ENCODE measurements at regions not wholly inside any gene's neighbourhood (a gene's known extent, or its start where the extent isn't known, plus 50 kb on each side); places are given as distances from the start of the nearest gene placed in this dataset.

- no peak for TF ChIP-seq ZNF8 (CRISPR knock-in tag; IDR thresholded peaks at IDR 0.05)
- TF ChIP-seq, protein P1, sequence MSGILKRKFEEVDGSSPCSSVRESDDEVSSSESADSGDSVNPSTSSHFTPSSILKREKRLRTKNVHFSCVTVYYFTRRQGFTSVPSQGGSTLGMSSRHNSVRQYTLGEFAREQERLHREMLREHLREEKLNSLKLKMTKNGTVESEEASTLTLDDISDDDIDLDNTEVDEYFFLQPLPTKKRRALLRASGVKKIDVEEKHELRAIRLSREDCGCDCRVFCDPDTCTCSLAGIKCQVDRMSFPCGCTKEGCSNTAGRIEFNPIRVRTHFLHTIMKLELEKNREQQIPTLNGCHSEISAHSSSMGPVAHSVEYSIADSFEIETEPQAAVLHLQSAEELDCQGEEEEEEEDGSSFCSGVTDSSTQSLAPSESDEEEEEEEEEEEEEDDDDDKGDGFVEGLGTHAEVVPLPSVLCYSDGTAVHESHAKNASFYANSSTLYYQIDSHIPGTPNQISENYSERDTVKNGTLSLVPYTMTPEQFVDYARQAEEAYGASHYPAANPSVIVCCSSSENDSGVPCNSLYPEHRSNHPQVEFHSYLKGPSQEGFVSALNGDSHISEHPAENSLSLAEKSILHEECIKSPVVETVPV (CRISPR knock-in tag; IDR thresholded peaks at IDR 0.05), result no peak
- TF ChIP-seq PATZ1 (CRISPR knock-in tag; IDR thresholded peaks at IDR 0.05; ENCODE audit: borderline replicate concordance), result no peak
- TF ChIP-seq PPARA (CRISPR knock-in tag; IDR thresholded peaks at IDR 0.05; ENCODE audit: borderline replicate concordance), result no peak
- TF ChIP-seq TCF4 (CRISPR knock-in tag; IDR thresholded peaks at IDR 0.05; ENCODE audit: borderline replicate concordance), result no peak
- TF ChIP-seq ZC3H10 (CRISPR knock-in tag; IDR thresholded peaks at IDR 0.05), result no peak
- no peak for TF ChIP-seq ZNF565 (CRISPR knock-in tag; conservative IDR thresholded peaks at IDR 0.05; ENCODE audit: low read depth)
- TF ChIP-seq CSDC2 (CRISPR knock-in tag; IDR thresholded peaks at IDR 0.05), result no peak
- TF ChIP-seq, protein P2, sequence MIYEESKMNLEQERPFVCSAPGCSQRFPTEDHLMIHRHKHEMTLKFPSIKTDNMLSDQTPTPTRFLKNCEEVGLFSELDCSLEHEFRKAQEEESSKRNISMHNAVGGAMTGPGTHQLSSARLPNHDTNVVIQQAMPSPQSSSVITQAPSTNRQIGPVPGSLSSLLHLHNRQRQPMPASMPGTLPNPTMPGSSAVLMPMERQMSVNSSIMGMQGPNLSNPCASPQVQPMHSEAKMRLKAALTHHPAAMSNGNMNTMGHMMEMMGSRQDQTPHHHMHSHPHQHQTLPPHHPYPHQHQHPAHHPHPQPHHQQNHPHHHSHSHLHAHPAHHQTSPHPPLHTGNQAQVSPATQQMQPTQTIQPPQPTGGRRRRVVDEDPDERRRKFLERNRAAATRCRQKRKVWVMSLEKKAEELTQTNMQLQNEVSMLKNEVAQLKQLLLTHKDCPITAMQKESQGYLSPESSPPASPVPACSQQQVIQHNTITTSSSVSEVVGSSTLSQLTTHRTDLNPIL (CRISPR knock-in tag; IDR thresholded peaks at IDR 0.05; ENCODE audit: low read depth), result no peak
- TF ChIP-seq ISL1 (CRISPR knock-in tag; IDR thresholded peaks at IDR 0.05), result no peak
- no peak for TF ChIP-seq ZFP3 (CRISPR knock-in tag; IDR thresholded peaks at IDR 0.05)
Measured at GRCh38 chr1:60562740-60563139, 489.2 kb upstream of the C1orf87 start.
